HepG2 (cell line): ENCODE measurements at regions not wholly inside any gene's neighbourhood (a gene's known extent, or its start where the extent isn't known, plus 50 kb on each side); places are given as distances from the start of the nearest gene placed in this dataset.

Source experiments
- ATAC-seq: fragments of 200-7000 bp; cut with Tn5 transposase; 3 replicates; pipeline ENCODE4 v1.9.1; 2020; ENCODE audit warnings: mild to moderate bottlenecking, moderate library complexity
- BruUV-seq: library from RNA; stranded (reverse); fragments of 400-500 nt; replicated peaks from 2 replicates; lab custom pipeline; 2021; lab: Mats Ljungman, UMichigan
- CTCF ChIA-PET: fragments of 300-600 bp; formaldehyde crosslinking; extraction: SDS; loops from one replicate; lab custom pipeline; 2021; ENCODE audit warnings: low total read pairs, inconsistent platforms, low intra/inter-chr PET ratio; lab: Yijun Ruan, JAX
- POLR2A ChIA-PET: fragments of 350-600 bp; sonication (Branson Sonifier 250); formaldehyde crosslinking; loops from one replicate; lab custom pipeline; 2020; ENCODE audit warnings: antibody characterized with exemption, inconsistent platforms; lab: Yijun Ruan, JAX
- DNase-seq: peaks from one replicate; pipeline ENCODE4 v3.0.0-alpha.2; 2015; ENCODE audit warnings: low spot score
- FAIRE-seq: peaks from 3 replicates; lab custom pipeline; 2011; peaks lifted over from hg19 to GRCh38; lab: Jason Lieb, UNC
- H2AFZ ChIP-seq: one replicate; pipeline ENCODE4 v1.6.1; 2011; ENCODE audit warnings: low read length, inconsistent platforms
- H3K27ac ChIP-seq: fragments of 300-600 bp; 3 replicates; pipeline ENCODE4 v1.8.0; 2011; ENCODE audit warnings: mixed run types, mild to moderate bottlenecking, mixed read lengths, low read length, inconsistent platforms; ENCODE audit not compliant: insufficient read depth; ENCODE audit errors: extremely low read length
- H3K27me3 ChIP-seq, 2 experiments: fragments of 200-600 bp in 1 of 2; 2 replicates in 1 of 2; 3 replicates in 1 of 2; pipeline versions ENCODE4 v1.6.0 to v1.8.0; 2011; ENCODE audit warnings: low read length in 2 of 2, mild to moderate bottlenecking in 2 of 2, moderate library complexity in 2 of 2, inconsistent platforms in 1 of 2; ENCODE audit not compliant: insufficient read depth in 2 of 2, control insufficient read depth in 1 of 2
- H3K36me3 ChIP-seq, 2 experiments: fragments of 200-600 bp in 1 of 2; replicated peaks in 1 of 2; 2 replicates in 1 of 2; 3 replicates in 1 of 2; pipeline versions ENCODE4 v1.5.1 to v1.8.0; 2011; ENCODE audit warnings: low read length in 2 of 2, inconsistent platforms in 1 of 2; ENCODE audit not compliant: insufficient read depth in 2 of 2, control insufficient read depth in 1 of 2
- H3K4me1 ChIP-seq: 2 replicates; pipeline ENCODE4 v1.5.1; 2012; ENCODE audit warnings: low read length, inconsistent platforms; ENCODE audit not compliant: insufficient read depth
- H3K4me2 ChIP-seq: 2 replicates; pipeline ENCODE4 v1.6.0; 2011; ENCODE audit warnings: low read depth, low read length, inconsistent platforms
- H3K4me3 ChIP-seq, 3 experiments: fragments of 200-600 bp in 1 of 3; sonication (generic), shearing (Covaris generic) in 1 of 3; replicated peaks in 1 of 3; 2 replicates each; pipeline ENCODE4 v1.5.1; 2011 to 2016; ENCODE audit warnings: low read length in 3 of 3, inconsistent platforms in 2 of 3, low read depth in 2 of 3, mild to moderate bottlenecking in 2 of 3, control low read depth in 1 of 3, mixed read lengths in 1 of 3; ENCODE audit not compliant: insufficient read depth in 1 of 3
- H3K79me2 ChIP-seq: one replicate; pipeline ENCODE4 v1.6.1; 2011; ENCODE audit warnings: low read length, inconsistent platforms; ENCODE audit not compliant: insufficient read depth
- H3K9ac ChIP-seq: 2 replicates; pipeline ENCODE4 v1.6.0; 2011; ENCODE audit warnings: mild to moderate bottlenecking, low read depth, low read length, inconsistent platforms; ENCODE audit not compliant: insufficient read depth
- H3K9me3 ChIP-seq: 2 replicates; pipeline ENCODE4 v1.5.1; 2012; ENCODE audit warnings: mild to moderate bottlenecking, low read length
- H4K20me1 ChIP-seq: 2 replicates; pipeline ENCODE4 v1.6.0; 2011; ENCODE audit warnings: inconsistent platforms, mild to moderate bottlenecking, low read length, moderate library complexity; ENCODE audit not compliant: insufficient read depth
- ADNP ChIP-seq: sonication (generic); formaldehyde crosslinking; IDR thresholded peaks from 2 replicates; pipeline ENCODE4 v1.4.0; 2020; ENCODE audit warnings: missing genetic modification reagents
- ATRX ChIP-seq: sonication (generic); formaldehyde crosslinking; IDR thresholded peaks from 2 replicates; pipeline ENCODE4 v1.4.0; 2020; ENCODE audit warnings: missing genetic modification reagents, borderline replicate concordance
- BCL6 ChIP-seq: IDR thresholded peaks from 2 replicates; pipeline ENCODE4 v1.6.1; 2016; ENCODE audit warnings: missing genetic modification reagents, missing compliant biosample characterization
- CBFB ChIP-seq: sonication (generic); formaldehyde crosslinking; IDR thresholded peaks from 2 replicates; pipeline ENCODE4 v1.4.0; 2020; ENCODE audit warnings: missing genetic modification reagents
- EEA1 ChIP-seq: sonication (generic); formaldehyde crosslinking; IDR thresholded peaks from 2 replicates; pipeline ENCODE4 v1.5.1; 2020; ENCODE audit warnings: mild to moderate bottlenecking, missing genetic modification reagents, borderline replicate concordance
- FOXM1 ChIP-seq: sonication (generic); formaldehyde crosslinking; IDR thresholded peaks from 2 replicates; pipeline ENCODE4 v1.5.0; 2020; ENCODE audit warnings: missing genetic modification reagents
- HDAC6 ChIP-seq: fragments of 200-600 bp; sonication (generic); IDR thresholded peaks from 2 replicates; pipeline ENCODE4 v1.7.0; 2017; ENCODE audit warnings: mild to moderate bottlenecking, antibody characterized with exemption, low read length, low read depth
- KAT8 ChIP-seq: IDR thresholded peaks from 2 replicates; pipeline ENCODE4 v1.6.1; 2016; ENCODE audit warnings: missing genetic modification reagents, missing compliant biosample characterization
- KLF9 ChIP-seq: IDR thresholded peaks from 2 replicates; pipeline ENCODE4 v1.6.1; 2016; ENCODE audit warnings: low read depth
- PHF20 ChIP-seq: sonication (generic); formaldehyde crosslinking; IDR thresholded peaks from 2 replicates; pipeline ENCODE4 v1.5.0; 2020; ENCODE audit warnings: mild to moderate bottlenecking, missing genetic modification reagents
- RXRA ChIP-seq: sonication (generic); formaldehyde crosslinking; IDR thresholded peaks from 2 replicates; pipeline ENCODE4 v1.5.1; 2020; ENCODE audit warnings: missing genetic modification reagents
- TEAD3 ChIP-seq: optimal IDR thresholded peaks from 2 replicates; pipeline ENCODE3; 2016; ENCODE audit warnings: borderline replicate concordance
- ZBTB44 ChIP-seq: sonication (generic); formaldehyde crosslinking; IDR thresholded peaks from 2 replicates; pipeline ENCODE4 v1.4.0; 2020; ENCODE audit warnings: missing genetic modification reagents
- ZMAT3 ChIP-seq: sonication (generic); formaldehyde crosslinking; conservative IDR thresholded peaks from 2 replicates; pipeline ENCODE4 v1.7.0; 2021; ENCODE audit warnings: missing genetic modification reagents
- ZNF747 ChIP-seq: sonication (generic); formaldehyde crosslinking; IDR thresholded peaks from 2 replicates; pipeline ENCODE4 v1.8.1; 2023; ENCODE audit warnings: missing genetic modification reagents, mild to moderate bottlenecking, borderline replicate concordance
- ZZZ3 ChIP-seq: sonication (generic); formaldehyde crosslinking; IDR thresholded peaks from 2 replicates; pipeline ENCODE4 v1.4.0; 2020; ENCODE audit warnings: missing genetic modification reagents, mild to moderate bottlenecking, borderline replicate concordance
- WGBS: methylation state at CpG from one replicate; pipeline ENCODE4 v1.1.6; 2017; ENCODE audit warnings: low lambda C conversion rate; 5-methylcytosine and 5-hydroxymethylcytosine counted together
- in situ Hi-C: cut with HindIII; loops from 2 replicates; pipeline ENCODE4 v1.10.0; 2017; ENCODE audit warnings: low pct_unique_long_range_greater_than_20kb; ENCODE audit not compliant: extremely low pct_ligation_motif_present
- intact Hi-C: fragments of 100-400 bp; cut with micrococcal nuclease; formaldehyde crosslinking; loops from one replicate; pipeline ENCODE4 v1.10.0; 2022; ENCODE audit not compliant: unreplicated experiment
- TF ChIP-seq, protein P1 (sequence below): sonication (generic); formaldehyde crosslinking; IDR thresholded peaks from 2 replicates; pipeline ENCODE4 v1.8.0; 2023; ENCODE audit warnings: mild to moderate bottlenecking, missing genetic modification reagents

DNA sequence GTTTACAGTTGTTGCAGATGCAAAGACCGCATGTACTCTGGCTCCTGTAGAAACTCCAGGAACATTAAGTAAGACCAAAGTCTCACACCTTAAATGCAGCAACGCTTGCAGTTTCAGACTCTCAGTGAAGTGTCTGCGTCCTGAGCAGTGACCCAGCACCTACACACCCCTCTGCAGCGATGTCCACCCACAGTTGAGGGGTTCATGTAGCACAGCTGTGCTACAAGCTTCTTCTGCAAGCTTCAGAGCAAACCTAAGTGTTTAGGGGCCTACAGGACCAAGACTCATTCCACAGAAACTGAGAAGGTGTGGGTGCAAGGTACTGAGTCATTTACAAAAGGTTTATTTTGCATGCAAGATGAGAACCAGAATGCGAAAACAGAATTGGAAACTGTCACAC is 191.0 kb downstream of the IRX2 start:
- H2AFZ ChIP-seq = no peak overlapping the region
- no peaks in the 10 kb centered on the region for H3K79me2 ChIP-seq
- POLR2A ChIA-PET = no interaction called here
- H3K4me2 ChIP-seq = no peak overlapping the region
- in situ Hi-C loops = no loop called here
- H3K36me3 ChIP-seq = no peaks in the 10 kb centered on the region
- intact Hi-C loops = no loop called here
- no peaks in the 10 kb centered on the region for H3K4me1 ChIP-seq
- DNase-seq (no peak), ATAC-seq (no peak), FAIRE-seq (no peak)
- no peak overlapping the region for H3K27ac ChIP-seq
- H3K9me3 ChIP-seq = no peaks in the 10 kb centered on the region; the same call in 1 of the 2 replicates
- no TSS peak for BruUV-seq
- peaks cover 1 to 3% of the 10 kb centered on the region in 2 experiments; a peak in 2 of 5 replicates for H3K27me3 ChIP-seq
- CTCF ChIA-PET = no interaction called here
- WGBS = 5% methylated on average over 1 of the region's 5 CpGs
- H3K9ac ChIP-seq = no peak overlapping the region
- no peaks in the 10 kb centered on the region for H4K20me1 ChIP-seq
- no peak overlapping the region for H3K4me3 ChIP-seq
- TF ChIP-seq FOXM1 (CRISPR knock-in tag) (no peak), BCL6 (CRISPR knock-in tag) (no peak), ZNF747 (CRISPR knock-in tag) (no peak), TEAD3 (no peak), ZZZ3 (CRISPR knock-in tag) (no peak), ATRX (CRISPR knock-in tag) (no peak), PHF20 (no peak), ADNP (no peak)
- TF ChIP-seq, protein P1, sequence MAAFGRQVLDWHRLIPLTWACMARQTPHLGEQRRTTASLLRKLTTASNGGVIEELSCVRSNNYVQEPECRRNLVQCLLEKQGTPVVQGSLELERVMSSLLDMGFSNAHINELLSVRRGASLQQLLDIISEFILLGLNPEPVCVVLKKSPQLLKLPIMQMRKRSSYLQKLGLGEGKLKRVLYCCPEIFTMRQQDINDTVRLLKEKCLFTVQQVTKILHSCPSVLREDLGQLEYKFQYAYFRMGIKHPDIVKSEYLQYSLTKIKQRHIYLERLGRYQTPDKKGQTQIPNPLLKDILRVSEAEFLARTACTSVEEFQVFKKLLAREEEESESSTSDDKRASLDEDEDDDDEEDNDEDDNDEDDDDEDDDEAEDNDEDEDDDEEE = no peak

GRCh38 chr5:2557435-2557834 is 194.0 kb downstream of the IRX2 start:
- no peaks in the 10 kb centered on the region for H3K79me2 ChIP-seq
- CTCF ChIA-PET = no interaction called here

More at GRCh38 chr5:2557435-2557834, 194.0 kb downstream of the IRX2 start:
- in situ Hi-C loops = no loop called here
- DNase-seq (no peak), FAIRE-seq (no peak), ATAC-seq (no peak)
- BruUV-seq = no TSS peak
- Histone ChIP-seq H3K9ac (no peak overlapping the region), H3K27me3 (peaks cover 1 to 3% of the 10 kb centered on the region in 2 experiments; a peak in 2 of 5 replicates), H3K4me3 (no peak overlapping the region), H3K27ac (no peak overlapping the region), H3K4me1 (no peaks in the 10 kb centered on the region), H2AFZ (no peak overlapping the region), H3K36me3 (no peaks in the 10 kb centered on the region)
- intact Hi-C loops = no loop called here
- no peak for TF ChIP-seq RXRA (CRISPR knock-in tag)
- TF ChIP-seq ZBTB44 = no peak
- no peak for TF ChIP-seq KAT8 (CRISPR knock-in tag)
- TF ChIP-seq HDAC6 = no peak
- no peak for TF ChIP-seq KLF9
- TF ChIP-seq ZMAT3 = no peak
- TF ChIP-seq EEA1 (CRISPR knock-in tag) = no peak
- no peak for TF ChIP-seq CBFB (CRISPR knock-in tag)
- TF ChIP-seq, all 625 proteins: peak for 0
- Histone ChIP-seq H3K4me2 (no peak overlapping the region), H3K9me3 (peaks cover 16% of the 10 kb centered on the region), H4K20me1 (no peaks in the 10 kb centered on the region)
- POLR2A ChIA-PET = no interaction called here
- 20% methylated on average over 3 of the region's 12 CpGs for WGBS
